NCI-H1930 (cell line): ENCODE measurements at regions not wholly inside any gene's neighbourhood (a gene's known extent, or its start where the extent isn't known, plus 50 kb on each side); places are given as distances from the start of the nearest gene placed in this dataset.

ENCODE experiments used
- DNase-seq, 2 experiments: peaks; one replicate each; lab custom pipeline; 2025; lab: John Stamatoyannopoulos, UW

- DNase-seq = no peak
Measured at GRCh38 chr11:104526006-104526405, 362.1 kb upstream of the PDGFD start.

DNA sequence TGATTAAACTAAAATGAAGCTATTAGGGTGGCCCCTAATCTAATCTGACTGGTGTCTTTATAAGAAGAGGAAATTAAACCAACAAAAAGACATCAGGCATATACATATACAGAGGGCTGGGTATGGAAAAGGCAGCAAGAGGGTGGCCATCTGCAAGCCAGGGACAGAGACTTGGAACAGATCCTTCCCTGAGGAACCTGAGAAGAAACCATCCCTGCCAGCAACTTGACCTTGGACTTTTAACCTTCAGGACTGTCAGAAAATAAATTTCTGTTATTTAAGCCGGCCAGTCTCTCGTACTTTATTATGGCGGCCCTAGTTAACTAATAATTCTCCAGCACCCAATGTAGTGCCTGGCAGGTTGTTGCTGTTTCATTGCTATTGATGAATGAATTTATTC lies 361.5 kb upstream of the PDGFD start:
- no peak for DNase-seq

- no peak for DNase-seq
Measured at GRCh38 chr11:104524254-104524653, 360.3 kb upstream of the PDGFD start.

GRCh38 chr11:104523611-104524010 lies 359.7 kb upstream of the PDGFD start:
- DNase-seq = no peak

GRCh38 chr11:104522650-104523049 lies 358.7 kb upstream of the PDGFD start:
- no peak for DNase-seq

GRCh38 chr11:104522123-104522522 lies 358.2 kb upstream of the PDGFD start:
- DNase-seq = no peak

GRCh38 chr11:104510169-104510568 lies 346.2 kb upstream of the PDGFD start:
- no peak for DNase-seq

DNA sequence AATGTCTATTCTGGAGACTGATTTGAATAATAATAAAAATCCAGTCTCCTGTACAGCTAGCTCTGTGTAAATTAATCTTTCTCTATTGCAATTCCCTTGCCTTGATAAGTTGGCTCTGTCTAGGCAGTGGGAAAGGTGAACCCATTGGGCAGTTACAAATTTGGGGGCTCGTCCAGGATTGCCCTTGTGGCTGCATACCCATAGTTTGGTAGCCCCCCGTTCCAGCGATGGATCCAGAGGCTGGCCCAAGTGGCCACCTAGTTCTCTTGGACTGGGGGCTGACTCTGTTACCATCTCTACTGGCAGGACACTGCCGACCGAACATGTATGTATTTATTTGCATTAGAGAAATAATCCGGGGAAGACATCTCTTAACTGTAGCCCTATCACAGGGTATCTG lies 326.2 kb upstream of the PDGFD start:
- DNase-seq = no peak

- no peak for DNase-seq
Measured at GRCh38 chr11:104488561-104488960, 324.6 kb upstream of the PDGFD start.

- DNase-seq = no peak
Measured at GRCh38 chr11:104487046-104487806, 323.3 kb upstream of the PDGFD start.

DNA sequence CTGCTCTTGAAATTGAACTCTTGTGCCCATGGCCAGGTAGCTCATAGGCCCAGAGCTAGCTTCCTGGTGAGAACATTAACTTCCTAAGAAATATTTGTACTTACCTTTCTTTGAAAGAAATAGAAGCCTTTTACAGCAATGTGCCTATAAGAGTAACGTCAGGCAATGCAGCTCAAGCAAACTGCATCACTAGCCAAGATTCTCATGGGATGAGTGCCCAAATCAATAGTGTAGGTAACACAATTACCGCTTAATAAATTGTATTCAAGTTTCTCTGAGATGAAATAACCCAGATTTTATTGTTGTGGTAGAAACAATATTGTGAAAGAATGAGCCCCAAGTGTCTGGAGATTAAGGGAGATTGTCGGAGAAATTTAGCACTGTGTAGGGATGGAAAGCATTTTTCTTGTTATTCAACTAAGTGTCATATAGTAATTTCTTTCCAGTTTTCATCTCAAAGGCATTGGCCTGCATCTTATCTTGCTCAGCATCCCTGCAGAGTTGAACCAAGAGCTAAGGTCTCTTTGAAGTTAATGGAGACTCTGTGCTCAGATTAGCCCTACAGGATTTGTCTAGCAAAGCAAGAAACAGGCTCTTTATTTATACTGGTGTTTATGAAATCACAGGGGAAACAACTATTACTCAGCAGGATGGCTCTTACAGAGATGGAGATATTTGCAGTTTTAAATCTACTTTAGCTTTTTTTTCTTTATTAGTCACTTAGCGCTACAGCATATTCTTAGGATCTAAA lies 321.0 kb upstream of the PDGFD start:
- DNase-seq = no peak

DNA sequence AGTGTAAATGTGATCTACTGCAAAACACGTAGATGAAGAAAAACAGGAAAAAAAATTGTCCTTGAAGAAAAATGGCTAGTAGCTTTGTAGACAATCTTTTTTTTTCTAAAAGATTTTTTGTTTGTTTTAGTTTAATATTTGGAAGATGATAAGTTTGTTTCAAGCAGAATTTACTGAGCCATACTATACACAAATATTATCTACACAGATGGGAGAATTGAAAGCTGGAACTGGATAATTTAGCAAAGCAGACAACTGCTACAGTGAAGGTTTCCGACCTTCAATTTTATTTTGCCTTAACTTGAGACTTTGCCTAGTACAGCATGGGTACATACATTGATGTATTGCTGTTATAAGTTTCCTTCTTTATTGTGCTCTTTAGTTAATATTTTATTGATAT lies 313.0 kb upstream of the PDGFD start:
- no peak for DNase-seq

GRCh38 chr11:104476454-104476853 lies 312.5 kb upstream of the PDGFD start:
- no peak for DNase-seq

GRCh38 chr11:104467404-104467803 lies 303.5 kb upstream of the PDGFD start:
- DNase-seq = no peak

- DNase-seq = no peak
Measured at GRCh38 chr11:104465321-104465720, 301.4 kb upstream of the PDGFD start.

- no peak for DNase-seq
Measured at GRCh38 chr11:104464691-104465090, 300.7 kb upstream of the PDGFD start.

DNA sequence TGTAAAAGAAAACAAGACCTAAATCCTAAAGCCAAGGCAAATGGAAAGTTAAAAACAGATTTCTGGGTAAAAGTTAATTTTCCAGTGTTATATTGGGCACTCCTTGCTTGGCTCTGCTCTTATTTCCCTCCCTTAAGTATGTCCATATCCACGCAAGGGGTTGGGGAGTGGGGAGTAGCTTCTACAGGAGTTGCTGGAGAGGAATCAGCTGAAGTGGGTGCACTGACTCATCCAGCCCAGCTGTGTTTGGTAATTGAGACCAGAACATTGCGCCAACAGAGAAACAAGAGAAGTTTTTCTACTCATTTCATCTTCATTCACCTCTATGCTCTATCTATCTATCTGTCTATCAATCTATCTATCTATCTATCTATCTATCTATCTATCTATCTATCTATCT lies 298.4 kb upstream of the PDGFD start:
- DNase-seq = no peak

DNA sequence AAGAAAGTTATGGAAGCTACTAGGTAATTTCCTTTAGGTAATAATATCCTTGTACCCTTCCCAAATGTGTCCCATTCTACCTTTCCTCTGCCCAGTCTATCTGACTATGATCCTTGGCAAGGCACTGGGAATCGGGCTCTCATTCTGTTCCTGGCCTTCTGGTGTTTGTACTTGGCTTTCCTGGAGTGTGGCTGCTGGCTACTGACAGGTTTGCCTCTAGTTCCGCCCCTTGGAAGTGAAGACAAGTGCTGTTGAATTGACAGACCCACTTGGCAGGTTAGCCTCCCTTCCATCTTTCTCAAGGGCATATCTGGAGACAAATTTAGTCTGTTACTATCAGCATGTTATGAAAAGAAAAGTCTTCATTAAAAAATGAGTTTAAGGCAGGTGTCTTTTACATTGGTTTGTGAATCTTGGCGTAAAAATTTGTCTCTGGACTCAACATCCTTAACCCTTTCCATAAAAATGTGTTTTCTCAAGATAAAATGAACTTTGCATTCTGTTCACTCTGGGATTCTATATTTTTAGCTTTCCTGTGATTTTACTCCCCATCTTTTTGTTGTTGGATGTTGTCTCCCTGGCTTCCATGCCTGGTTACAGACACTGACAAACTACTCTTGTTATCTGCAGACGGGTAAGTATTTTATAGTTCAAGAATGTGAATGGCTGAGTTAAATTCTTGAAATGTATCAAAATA lies 287.4 kb upstream of the PDGFD start:
- no peak for DNase-seq

DNA sequence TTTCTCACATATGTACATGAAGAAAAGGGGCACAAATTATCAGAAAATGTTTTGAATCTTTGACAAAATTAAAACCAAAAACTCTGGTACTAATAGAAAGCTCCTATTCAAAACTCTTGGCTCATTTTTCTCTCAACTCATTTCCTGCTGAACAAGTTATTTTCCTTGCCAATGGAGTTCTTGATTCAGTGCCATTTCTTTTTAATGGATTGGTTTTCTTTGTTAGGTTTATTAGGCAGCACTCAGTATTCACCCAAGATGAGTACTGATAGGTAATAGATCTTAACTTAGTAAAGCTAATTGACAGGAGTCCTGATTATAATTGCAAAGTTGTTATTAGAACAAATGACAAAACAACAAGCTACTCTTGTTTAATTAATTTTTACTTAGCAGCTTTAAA lies 279.4 kb upstream of the PDGFD start:
- DNase-seq = no peak

DNA sequence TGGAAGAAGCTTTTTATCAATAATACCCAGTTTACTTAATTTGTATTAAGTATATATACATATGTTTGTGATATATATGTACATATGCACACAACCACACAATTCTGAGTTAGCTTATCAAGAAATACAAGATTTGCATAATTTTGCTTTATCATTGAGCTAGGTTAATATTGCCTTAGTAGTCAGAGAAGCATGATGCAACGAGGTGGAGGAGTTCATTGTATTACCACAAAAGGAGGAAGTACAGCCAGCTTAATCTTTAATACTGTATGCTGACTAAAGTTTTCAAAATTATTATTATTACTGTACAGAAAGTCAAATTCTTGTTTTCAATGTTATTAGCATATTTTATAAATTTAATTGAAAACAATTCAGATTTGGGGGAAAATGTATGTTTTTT lies 278.4 kb upstream of the PDGFD start:
- no peak for DNase-seq

DNA sequence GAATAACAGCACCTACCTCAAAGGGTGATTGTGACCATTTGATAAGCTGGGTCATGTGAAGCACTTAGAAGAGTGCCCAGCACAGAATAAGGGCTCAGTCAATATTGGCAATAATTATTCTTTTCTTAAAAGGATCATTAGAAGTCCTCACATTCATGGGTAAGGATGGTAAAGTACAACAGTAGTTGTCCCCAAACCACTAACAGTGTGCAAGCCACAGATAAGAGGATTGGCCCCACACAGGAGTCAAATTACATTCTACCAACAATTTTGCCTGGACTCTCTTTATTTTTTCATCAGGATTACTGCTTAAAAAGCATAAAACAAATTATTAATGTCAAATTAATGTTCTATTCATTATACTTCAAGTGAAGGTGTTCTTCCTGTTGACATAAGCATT lies 271.5 kb upstream of the PDGFD start:
- no peak for DNase-seq

GRCh38 chr11:104433751-104434150 lies 269.8 kb upstream of the PDGFD start:
- DNase-seq = no peak

DNA sequence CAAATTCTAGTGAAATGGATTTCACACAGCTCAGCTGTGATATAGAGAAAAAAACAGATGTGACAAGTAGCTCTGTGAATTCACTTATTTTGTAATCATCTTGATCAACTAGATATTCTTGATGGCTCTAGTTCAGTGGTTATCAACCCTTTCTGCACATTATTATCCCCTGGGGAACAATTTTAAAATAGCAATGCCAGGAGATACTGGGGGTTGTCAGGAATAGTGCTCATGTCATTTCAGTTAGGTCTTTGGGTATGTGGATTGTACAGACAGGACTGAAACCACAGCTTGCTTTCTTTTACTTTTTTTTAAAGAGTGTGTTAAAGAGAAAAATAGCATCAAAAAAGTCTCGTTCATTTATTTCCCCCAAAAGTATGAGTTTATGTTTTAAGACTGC lies 269.0 kb upstream of the PDGFD start:
- no peak for DNase-seq
